ENCODE measurements at regions not wholly inside any gene's neighbourhood (a gene's known extent, or its start where the extent isn't known, plus 50 kb on each side); places are given as distances from the start of the nearest gene placed in this dataset.

DNA sequence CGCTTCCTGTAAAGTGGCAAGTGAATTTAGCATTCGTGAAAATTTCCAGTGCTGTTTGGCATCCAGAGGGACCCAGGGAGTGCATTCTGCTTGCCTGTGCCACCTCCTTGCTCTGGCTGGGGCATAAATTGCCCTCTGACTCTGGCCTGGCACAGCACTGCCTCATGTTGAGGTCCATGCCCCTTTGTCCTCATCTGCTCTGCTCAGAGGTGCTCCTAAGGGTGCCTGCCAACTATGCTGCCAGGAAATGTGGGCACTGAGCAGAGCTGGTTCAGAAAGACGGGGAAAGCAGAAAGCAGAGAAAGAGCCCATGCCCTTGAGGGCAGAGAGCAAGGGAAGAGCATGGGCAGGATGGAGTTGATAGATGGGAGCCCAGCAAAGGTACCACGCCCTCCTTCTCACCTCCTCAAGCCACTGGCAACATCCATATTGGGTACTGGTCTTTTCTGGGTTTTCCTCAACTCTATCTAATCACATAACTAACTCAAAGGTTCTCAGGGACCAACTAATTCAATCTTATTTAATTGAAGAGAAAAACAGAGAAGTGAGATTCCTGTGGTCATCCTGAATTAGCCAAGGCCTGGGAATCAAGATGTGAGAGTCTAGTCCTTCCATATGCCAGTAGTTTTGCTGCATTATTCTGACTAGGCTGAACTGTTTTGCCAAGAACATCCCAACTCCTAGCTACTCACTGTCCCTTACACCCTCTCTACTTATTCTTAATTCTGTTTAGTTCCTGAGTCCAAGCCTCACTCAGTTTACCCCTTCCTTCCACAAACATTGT is 441.5 kb upstream of the TNP1 start:
- DNase-seq (ENCODE audit: low read depth), result no peak

- DNase-seq (ENCODE audit: low read depth), result no peak
Measured at GRCh38 chr2:217299590-217299989, 439.7 kb upstream of the TNP1 start.

GRCh38 chr2:217297096-217297495 is 437.2 kb upstream of the TNP1 start:
- DNase-seq (ENCODE audit: low read depth), result no peak

DNA sequence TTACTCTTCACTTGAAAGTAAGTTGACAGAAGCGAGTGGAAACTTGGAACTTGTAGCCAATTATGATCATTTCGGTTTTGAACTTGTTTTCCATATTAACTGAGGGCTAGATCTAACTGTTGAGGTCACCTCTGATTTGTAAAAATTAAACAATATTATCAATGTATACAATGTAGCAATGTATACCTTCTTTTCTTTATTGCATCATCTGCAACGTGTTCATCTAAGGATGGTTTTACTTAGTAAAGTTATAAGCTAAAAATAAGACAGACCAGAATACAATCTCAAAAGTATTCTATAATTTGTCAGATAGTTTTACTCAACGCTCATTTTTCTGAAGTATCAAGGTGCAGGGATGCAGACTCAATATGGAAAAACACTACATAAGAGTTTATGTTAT is 435.0 kb upstream of the TNP1 start:
- no peak for DNase-seq (ENCODE audit: low read depth)

DNA sequence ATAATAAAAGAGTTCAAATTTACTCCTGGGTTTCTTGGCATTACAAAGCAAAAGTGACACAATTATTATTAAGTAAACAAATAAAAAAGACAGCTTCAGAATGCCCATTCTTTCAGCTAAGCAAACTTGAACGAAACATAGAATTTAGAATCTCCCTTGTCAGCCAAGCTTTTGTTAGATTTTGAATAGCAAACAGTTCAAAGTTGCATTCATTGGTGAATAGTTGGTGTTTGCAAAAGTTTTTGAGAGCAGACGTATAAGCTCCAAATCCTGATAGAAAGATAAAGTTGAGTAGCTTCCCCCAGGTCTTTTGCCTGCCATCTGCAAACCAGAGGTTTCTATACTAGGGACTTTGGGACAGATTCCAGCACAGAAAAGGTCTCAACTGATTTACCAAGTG is 434.3 kb upstream of the TNP1 start:
- DNase-seq (ENCODE audit: low read depth), result no peak

- DNase-seq (ENCODE audit: low read depth), result no peak
Measured at GRCh38 chr2:217293607-217294006, 433.7 kb upstream of the TNP1 start.

GRCh38 chr2:217293046-217293445 is 433.2 kb upstream of the TNP1 start:
- DNase-seq (ENCODE audit: low read depth), result no peak

GRCh38 chr2:217291259-217291658 is 431.4 kb upstream of the TNP1 start:
- no peak for DNase-seq (ENCODE audit: low read depth)

DNA sequence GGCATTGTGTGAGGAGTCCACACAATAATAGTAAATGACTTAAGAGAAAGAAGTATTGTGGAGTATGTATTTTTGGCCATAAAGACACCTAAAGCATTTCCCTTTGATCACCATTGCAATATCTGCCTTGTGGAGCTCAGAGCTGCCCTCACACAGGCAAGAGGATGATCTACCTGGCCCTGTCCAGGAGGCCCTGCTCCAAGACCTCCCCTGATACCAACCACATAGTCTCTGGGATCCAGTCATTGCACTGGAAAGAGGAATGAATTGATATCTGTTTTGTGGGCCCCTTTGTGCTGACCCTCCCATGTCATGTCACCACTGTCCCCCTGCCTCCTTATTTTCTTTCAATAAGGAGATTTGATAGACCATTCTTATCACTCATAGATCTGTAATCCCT is 430.6 kb upstream of the TNP1 start:
- DNase-seq (ENCODE audit: low read depth), result no peak

DNA sequence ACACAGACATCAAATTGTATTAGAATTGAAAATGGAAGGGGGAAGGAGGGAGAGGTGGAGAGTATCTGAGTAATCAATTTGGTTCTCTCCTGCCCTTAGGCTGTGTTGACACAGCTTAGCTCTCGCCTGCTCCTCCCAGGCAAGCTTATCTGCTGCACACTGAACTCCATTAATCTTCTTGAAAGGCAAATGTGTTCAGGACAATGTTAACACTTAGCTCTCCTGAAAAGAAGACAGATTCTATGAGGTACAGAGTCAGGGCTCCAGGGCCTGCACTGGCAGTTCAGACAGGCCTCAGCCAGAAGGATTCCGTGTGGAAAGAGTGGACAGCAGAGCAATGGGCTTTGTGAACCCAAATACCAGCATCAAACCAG is 430.0 kb upstream of the TNP1 start:
- no peak for DNase-seq (ENCODE audit: low read depth)

DNA sequence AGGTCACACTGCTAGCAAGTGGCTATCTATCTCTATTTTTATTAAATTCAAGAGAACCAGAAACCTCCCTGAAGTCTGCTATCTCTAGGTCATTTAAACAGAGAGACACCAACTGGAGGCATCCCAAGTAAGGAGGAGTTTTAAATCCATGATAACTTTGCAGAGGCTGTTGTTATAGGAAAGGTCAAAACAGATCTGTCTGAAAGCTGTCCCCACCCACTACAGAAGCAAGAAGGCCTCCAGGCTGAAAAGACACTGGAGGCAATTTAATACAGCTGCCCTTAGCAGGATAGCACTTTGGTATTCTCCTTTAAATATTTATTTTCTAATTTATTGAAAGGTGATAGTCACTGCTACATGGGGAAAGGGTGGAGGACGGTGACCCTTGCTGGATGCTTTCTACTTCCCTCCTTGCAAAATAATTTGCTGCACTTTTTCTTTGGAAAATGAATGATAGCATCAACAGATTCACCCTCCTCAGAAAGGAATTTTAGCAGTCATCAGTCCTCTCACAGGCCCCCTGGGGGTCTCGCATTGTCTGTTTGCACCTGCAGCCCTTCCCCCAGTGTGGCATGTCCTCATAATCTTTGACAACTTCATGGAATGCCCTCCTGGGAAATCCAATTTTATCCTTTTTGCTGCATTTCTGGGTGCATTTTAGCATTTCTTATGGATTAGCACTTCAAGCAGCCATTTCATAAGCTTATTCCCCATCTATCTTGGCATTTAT is 429.5 kb upstream of the TNP1 start:
- no peak for DNase-seq (ENCODE audit: low read depth)

GRCh38 chr2:217288472-217289063 is 428.7 kb upstream of the TNP1 start:
- no peak for DNase-seq (ENCODE audit: low read depth)

GRCh38 chr2:217286833-217287232 is 427.0 kb upstream of the TNP1 start:
- no peak for DNase-seq (ENCODE audit: low read depth)

DNA sequence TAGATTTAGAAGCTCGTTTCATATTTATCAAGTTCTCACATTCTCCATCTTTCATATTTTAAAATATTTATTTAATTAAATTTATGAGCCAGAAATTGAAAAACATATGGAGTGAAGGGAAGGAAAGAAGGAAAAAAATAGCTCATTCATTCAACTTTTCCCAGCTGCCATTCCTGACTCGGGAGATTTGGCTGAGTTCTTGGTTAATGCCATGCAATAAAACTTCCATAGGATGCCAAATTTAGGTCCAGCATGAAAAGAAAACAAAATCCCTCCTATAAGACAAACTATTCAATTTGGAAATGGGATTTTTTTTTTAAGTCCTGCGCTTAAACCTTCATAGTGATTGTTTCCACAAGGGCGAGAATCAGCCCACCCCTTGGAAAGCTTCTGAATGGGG is 426.1 kb upstream of the TNP1 start:
- DNase-seq (ENCODE audit: low read depth), result no peak

GRCh38 chr2:217283460-217283859 is 423.6 kb upstream of the TNP1 start:
- DNase-seq (ENCODE audit: low read depth), result no peak

DNA sequence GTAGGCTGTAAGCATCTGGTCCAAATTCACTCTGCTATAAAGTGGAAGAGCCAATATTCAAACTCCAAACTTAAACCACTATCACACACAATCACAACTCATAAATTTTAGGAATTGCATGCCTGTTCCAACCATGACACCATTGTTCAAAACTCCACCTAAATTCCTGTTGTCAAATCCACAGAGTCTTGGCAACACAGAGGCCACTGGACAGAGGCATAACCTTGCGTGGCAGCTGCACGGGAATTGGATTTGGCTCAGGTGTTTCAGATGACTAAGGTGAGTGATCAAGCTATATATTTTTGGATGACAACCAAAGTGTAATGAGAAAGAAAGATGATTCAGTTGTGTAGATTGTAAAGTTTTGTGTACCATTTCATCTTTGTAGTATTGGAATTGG is 422.7 kb upstream of the TNP1 start:
- no peak for DNase-seq (ENCODE audit: low read depth)

DNA sequence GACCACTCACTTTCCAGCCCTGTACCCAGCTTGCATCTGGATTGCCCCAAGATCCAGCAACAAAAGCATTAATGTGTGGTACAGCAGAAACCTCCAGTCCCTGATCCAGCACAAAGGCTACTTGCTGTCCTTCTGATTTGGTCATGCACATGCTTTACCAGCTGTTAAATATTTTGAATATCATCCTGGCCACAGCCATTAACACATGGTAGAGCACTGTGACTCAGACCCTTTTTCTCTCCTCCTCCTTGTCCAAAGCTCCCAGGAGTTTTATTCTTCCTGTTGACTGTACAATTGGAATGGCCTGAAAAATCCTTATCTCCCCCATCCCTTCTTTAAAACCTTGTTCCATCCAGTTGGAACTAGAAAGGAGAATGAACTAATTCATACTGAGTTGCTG is 419.7 kb upstream of the TNP1 start:
- DNase-seq (ENCODE audit: low read depth), result no peak

DNA sequence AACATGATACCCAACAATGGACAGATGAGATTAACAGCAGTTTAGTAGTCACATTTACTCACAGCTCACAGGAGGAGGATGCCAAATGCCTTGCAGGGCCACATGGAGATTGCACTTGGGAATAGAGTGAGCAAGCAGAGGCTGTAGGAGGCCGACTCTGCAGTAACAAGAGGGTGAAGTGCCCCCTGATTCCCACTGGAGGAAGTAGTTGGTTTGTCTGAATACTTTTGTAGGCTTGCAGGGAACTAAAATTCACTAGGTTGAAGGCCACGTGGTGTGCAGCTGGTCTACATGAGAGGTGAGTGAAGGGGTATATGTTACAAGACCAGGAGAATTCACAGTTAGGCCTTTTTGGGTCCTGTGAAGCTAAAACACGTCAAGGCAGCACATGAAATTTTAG is 419.3 kb upstream of the TNP1 start:
- no peak for DNase-seq (ENCODE audit: low read depth)

DNA sequence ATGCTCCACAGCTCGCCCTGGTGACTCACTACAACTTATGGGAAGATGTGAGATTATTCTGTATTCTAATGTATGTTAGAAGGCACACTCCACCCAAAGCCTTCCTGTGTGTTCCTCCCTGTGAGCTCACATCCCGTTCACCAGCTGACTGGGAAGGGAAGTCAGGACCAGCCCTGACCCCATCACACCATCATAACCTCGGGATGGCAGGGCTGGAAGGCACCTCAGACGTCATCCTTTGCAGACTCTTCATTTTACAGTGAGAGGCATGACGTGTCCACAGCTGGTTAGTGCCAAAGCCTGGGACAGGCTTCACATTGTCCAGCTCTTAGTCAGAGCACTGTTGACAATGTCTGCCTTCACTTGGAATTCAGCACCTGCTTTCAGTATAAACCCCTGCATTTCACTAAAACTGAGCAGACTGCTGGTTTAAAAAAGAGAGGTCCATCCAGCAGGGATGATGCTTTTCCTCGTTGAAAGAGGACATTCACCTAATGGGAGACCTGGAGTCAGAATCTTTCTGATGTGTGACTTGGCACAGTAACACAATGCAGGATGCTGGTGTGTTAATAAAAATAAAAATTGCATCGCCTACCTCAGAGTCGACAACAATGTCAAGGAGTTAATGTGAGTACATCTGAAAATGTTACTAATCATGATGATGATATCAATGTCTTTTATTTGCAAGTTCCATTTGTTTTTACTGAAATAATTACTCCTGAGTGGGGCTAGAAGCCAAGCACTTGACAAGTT is 418.0 kb upstream of the TNP1 start:
- DNase-seq (ENCODE audit: low read depth), result no peak

- DNase-seq (ENCODE audit: low read depth), result no peak
Measured at GRCh38 chr2:217276433-217276832, 416.6 kb upstream of the TNP1 start.

GRCh38 chr2:217275091-217275490 is 415.2 kb upstream of the TNP1 start:
- DNase-seq (ENCODE audit: low read depth), result no peak

DNA sequence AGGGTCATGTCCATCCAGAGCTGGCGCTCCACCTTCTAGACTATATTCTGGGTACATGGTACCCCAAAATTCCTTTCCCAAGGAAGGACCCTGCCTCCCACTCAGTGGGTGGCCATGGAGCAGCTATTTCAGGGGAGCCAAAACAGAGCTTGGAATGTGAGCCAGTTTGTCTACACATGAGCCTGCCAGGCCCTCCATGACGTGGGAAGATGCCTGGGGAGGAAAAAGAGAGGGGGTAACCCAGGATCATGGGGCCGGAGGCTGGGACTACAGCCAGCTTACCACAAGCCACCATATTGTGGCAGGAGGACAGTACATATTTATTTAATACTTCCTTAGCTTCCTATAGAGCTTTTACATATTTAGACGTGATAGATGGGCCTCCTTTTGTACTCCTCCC is 414.7 kb upstream of the TNP1 start:
- DNase-seq (ENCODE audit: low read depth), result no peak

DNA sequence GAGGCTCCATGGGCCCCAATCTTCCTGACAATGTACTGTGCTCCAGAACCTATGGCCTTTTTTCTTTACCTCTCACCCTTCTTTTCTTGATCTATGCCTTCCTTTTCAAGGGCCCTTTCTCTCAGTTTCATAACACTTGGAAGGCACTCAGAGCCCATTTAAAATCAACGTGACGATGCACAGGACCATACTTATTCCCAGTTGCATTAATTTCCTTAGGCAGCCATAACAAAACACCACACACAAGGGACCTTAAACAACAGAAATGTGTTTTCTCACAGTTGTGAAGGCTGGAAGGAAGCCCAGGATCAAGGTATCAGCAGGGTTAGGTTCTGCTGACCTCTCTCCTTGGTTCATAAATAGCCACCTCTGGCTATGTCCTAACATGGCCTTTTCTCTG is 414.0 kb upstream of the TNP1 start:
- no peak for DNase-seq (ENCODE audit: low read depth)
